ENCODE measurements at regions not wholly inside any gene's neighbourhood (a gene's known extent, or its start where the extent isn't known, plus 50 kb on each side); places are given as distances from the start of the nearest gene placed in this dataset.

DNA sequence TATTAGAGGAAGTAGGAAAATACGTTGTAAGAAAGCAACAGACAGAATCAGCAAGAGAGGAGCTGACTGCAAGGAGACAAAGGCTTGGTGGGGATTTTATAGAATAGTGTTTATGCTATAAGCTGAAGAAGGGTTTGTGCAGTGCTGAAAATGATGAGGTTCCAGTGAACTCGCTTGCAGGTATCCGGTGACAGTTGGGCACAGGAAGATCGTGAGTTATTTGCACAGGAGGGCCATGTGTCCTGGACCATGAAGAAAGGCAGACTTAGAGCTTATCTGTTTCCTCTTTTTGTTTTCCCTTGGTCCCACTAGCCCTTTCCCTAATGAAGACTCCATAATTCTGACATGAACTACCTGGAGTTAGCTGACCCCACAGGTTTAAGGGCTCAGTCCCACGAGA is 61.4 kb downstream of the NXNL2 start:
- H4K5ac ChIP-seq (ENCODE audit: low read length) = no peak overlapping the region
- H3K4me2 ChIP-seq (ENCODE audit: low read length) = no peak overlapping the region
- no peak overlapping the region for H3K27ac ChIP-seq (ENCODE audit: low read depth, low read length)
- no peak overlapping the region for H3K9ac ChIP-seq (ENCODE audit: low read length)
- H2BK5ac ChIP-seq (ENCODE audit: low read length) = no peak overlapping the region
- no peaks in the 10 kb centered on the region for H3K27me3 ChIP-seq (ENCODE audit: insufficient read depth, low read length, poor library complexity)
- no peaks in the 10 kb centered on the region for H3K79me1 ChIP-seq (ENCODE audit: low read length)
- H3K4ac ChIP-seq (ENCODE audit: low read depth, low read length) = no peak overlapping the region
- H3K36me3 ChIP-seq (ENCODE audit: control insufficient read depth, insufficient read depth, low read length) = no peaks in the 10 kb centered on the region
- no peak overlapping the region for H2BK15ac ChIP-seq (replicated peaks; ENCODE audit: low read depth)
- no peaks in the 10 kb centered on the region for H3K4me1 ChIP-seq (ENCODE audit: control insufficient read depth, low read depth, low read length)
- no peak for DNase-seq
- no peak overlapping the region for H4K8ac ChIP-seq (ENCODE audit: low read depth, low read length)
- H3K18ac ChIP-seq (ENCODE audit: low read length) = no peak overlapping the region
- no CpG with 5 or more reads among the region's 5 CpGs for WGBS (ENCODE audit: extremely low coverage, insufficient coverage, low lambda C conversion rate)
- no peak overlapping the region for H3K4me3 ChIP-seq (ENCODE audit: low read length)
- no peak overlapping the region for H3K56ac ChIP-seq (ENCODE audit: low read length)
- H2AK5ac ChIP-seq (ENCODE audit: low read length) = no peak overlapping the region
- H2BK120ac ChIP-seq (ENCODE audit: low read depth, low read length) = no peak overlapping the region
- H3K79me2 ChIP-seq (ENCODE audit: control insufficient read depth, insufficient read depth, low read length) = no peaks in the 10 kb centered on the region
- H3K23ac ChIP-seq (ENCODE audit: low read length) = no peak overlapping the region

GRCh38 chr9:88604836-88605511 is 70.0 kb downstream of the NXNL2 start:
- Histone ChIP-seq H3K27me3 (ENCODE audit: insufficient read depth, low read length, poor library complexity) (no peaks in the 10 kb centered on the region), H2BK5ac (ENCODE audit: low read length) (no peak overlapping the region), H4K5ac (ENCODE audit: low read length) (no peak overlapping the region), H3K4me2 (ENCODE audit: low read length) (no peak overlapping the region), H2BK120ac (ENCODE audit: low read depth, low read length) (no peak overlapping the region), H3K4me3 (ENCODE audit: low read length) (no peak overlapping the region), H3K4me1 (ENCODE audit: control insufficient read depth, low read depth, low read length) (no peaks in the 10 kb centered on the region), H3K9ac (ENCODE audit: low read length) (no peak overlapping the region), H3K79me1 (ENCODE audit: low read length) (no peaks in the 10 kb centered on the region), H3K4ac (ENCODE audit: low read depth, low read length) (no peak overlapping the region), H2AK5ac (ENCODE audit: low read length) (no peak overlapping the region), H3K18ac (ENCODE audit: low read length) (no peak overlapping the region), H4K8ac (ENCODE audit: low read depth, low read length) (no peak overlapping the region), H3K36me3 (ENCODE audit: control insufficient read depth, insufficient read depth, low read length) (no peaks in the 10 kb centered on the region), H3K79me2 (ENCODE audit: control insufficient read depth, insufficient read depth, low read length) (no peaks in the 10 kb centered on the region), H2BK15ac (replicated peaks; ENCODE audit: low read depth) (no peak overlapping the region), H3K27ac (ENCODE audit: low read depth, low read length) (no peak overlapping the region), H3K23ac (ENCODE audit: low read length) (no peak overlapping the region), H3K56ac (ENCODE audit: low read length) (no peak overlapping the region)
- DNase-seq = no peak
- WGBS (ENCODE audit: extremely low coverage, insufficient coverage, low lambda C conversion rate) = no CpG with 5 or more reads among the region's 3 CpGs

- Histone ChIP-seq H3K4ac (ENCODE audit: low read depth, low read length) (no peak overlapping the region), H3K4me3 (ENCODE audit: low read length) (no peak overlapping the region)
- no CpG with 5 or more reads among the region's 8 CpGs for WGBS (ENCODE audit: extremely low coverage, insufficient coverage, low lambda C conversion rate)
Observed at GRCh38 chr9:88605512-88606362, 70.8 kb downstream of the NXNL2 start.

DNA sequence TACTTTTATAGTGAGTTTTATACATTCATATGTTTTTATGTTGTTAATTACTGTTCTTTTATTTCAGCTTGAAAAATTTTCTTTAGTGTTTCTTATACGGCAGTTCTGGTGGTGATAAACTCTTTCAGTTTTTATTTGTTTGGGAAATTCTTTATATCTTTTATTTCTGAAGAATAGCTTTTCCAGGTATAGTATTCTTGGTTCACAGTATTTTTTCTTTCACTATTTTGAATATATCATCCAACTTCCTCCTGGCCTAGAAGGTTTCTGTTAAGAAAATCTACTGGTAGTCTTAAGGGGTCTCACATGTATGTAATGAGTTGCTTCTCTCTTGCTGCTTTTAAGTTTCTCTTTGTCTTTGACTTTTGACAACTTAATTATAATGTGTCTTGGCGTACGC is 79.4 kb downstream of the NXNL2 start:
- WGBS (ENCODE audit: extremely low coverage, insufficient coverage, low lambda C conversion rate) = no CpG with 5 or more reads among the region's 3 CpGs
- Histone ChIP-seq H4K8ac (ENCODE audit: low read depth, low read length) (no peak overlapping the region), H3K56ac (ENCODE audit: low read length) (no peak overlapping the region)

More at GRCh38 chr9:88605512-88606362, 70.8 kb downstream of the NXNL2 start:
- Histone ChIP-seq H2BK15ac (replicated peaks; ENCODE audit: low read depth) (no peak overlapping the region), H3K23ac (ENCODE audit: low read length) (no peak overlapping the region), H3K79me1 (ENCODE audit: low read length) (no peaks in the 10 kb centered on the region), H3K36me3 (ENCODE audit: control insufficient read depth, insufficient read depth, low read length) (no peaks in the 10 kb centered on the region), H3K18ac (ENCODE audit: low read length) (no peak overlapping the region), H3K79me2 (ENCODE audit: control insufficient read depth, insufficient read depth, low read length) (no peaks in the 10 kb centered on the region), H4K5ac (ENCODE audit: low read length) (no peak overlapping the region), H3K9ac (ENCODE audit: low read length) (no peak overlapping the region), H3K4me2 (ENCODE audit: low read length) (no peak overlapping the region), H2BK5ac (ENCODE audit: low read length) (no peak overlapping the region), H2AK5ac (ENCODE audit: low read length) (no peak overlapping the region), H3K56ac (ENCODE audit: low read length) (no peak overlapping the region), H3K27me3 (ENCODE audit: insufficient read depth, low read length, poor library complexity) (no peaks in the 10 kb centered on the region), H3K27ac (ENCODE audit: low read depth, low read length) (no peak overlapping the region), H4K8ac (ENCODE audit: low read depth, low read length) (no peak overlapping the region), H2BK120ac (ENCODE audit: low read depth, low read length) (no peak overlapping the region), H3K4me1 (ENCODE audit: control insufficient read depth, low read depth, low read length) (no peaks in the 10 kb centered on the region)
- DNase-seq = no peak

GRCh38 chr9:88623698-88624097 is 88.7 kb downstream of the NXNL2 start:
- Histone ChIP-seq H3K56ac (ENCODE audit: low read length) (no peak overlapping the region), H3K4me3 (ENCODE audit: low read length) (no peak overlapping the region), H3K18ac (ENCODE audit: low read length) (no peak overlapping the region), H4K8ac (ENCODE audit: low read depth, low read length) (no peak overlapping the region), H2BK15ac (replicated peaks; ENCODE audit: low read depth) (no peak overlapping the region), H3K9ac (ENCODE audit: low read length) (no peak overlapping the region), H3K4me1 (ENCODE audit: control insufficient read depth, low read depth, low read length) (no peaks in the 10 kb centered on the region), H2BK5ac (ENCODE audit: low read length) (no peak overlapping the region), H3K79me2 (ENCODE audit: control insufficient read depth, insufficient read depth, low read length) (no peaks in the 10 kb centered on the region), H4K5ac (ENCODE audit: low read length) (no peak overlapping the region), H3K79me1 (ENCODE audit: low read length) (no peaks in the 10 kb centered on the region), H3K23ac (ENCODE audit: low read length) (no peak overlapping the region), H3K4ac (ENCODE audit: low read depth, low read length) (no peak overlapping the region), H3K36me3 (ENCODE audit: control insufficient read depth, insufficient read depth, low read length) (no peaks in the 10 kb centered on the region), H3K27me3 (ENCODE audit: insufficient read depth, low read length, poor library complexity) (no peaks in the 10 kb centered on the region), H2BK120ac (ENCODE audit: low read depth, low read length) (no peak overlapping the region), H3K4me2 (ENCODE audit: low read length) (no peak overlapping the region), H2AK5ac (ENCODE audit: low read length) (no peak overlapping the region), H3K27ac (ENCODE audit: low read depth, low read length) (no peak overlapping the region)
- no peak for DNase-seq

More for the DNA sequence above, 79.4 kb downstream of the NXNL2 start:
- H3K23ac ChIP-seq (ENCODE audit: low read length) = no peak overlapping the region
- H3K27me3 ChIP-seq (ENCODE audit: insufficient read depth, low read length, poor library complexity) = no peaks in the 10 kb centered on the region
- no peak overlapping the region for H3K4me3 ChIP-seq (ENCODE audit: low read length)
- H3K4me1 ChIP-seq (ENCODE audit: control insufficient read depth, low read depth, low read length) = no peaks in the 10 kb centered on the region
- H2BK5ac ChIP-seq (ENCODE audit: low read length) = no peak overlapping the region
- H3K9ac ChIP-seq (ENCODE audit: low read length) = no peak overlapping the region
- no peak overlapping the region for H3K4me2 ChIP-seq (ENCODE audit: low read length)
- H3K4ac ChIP-seq (ENCODE audit: low read depth, low read length) = no peak overlapping the region
- no peak overlapping the region for H2AK5ac ChIP-seq (ENCODE audit: low read length)
- no peaks in the 10 kb centered on the region for H3K79me1 ChIP-seq (ENCODE audit: low read length)
- no peak overlapping the region for H2BK15ac ChIP-seq (replicated peaks; ENCODE audit: low read depth)
- H3K36me3 ChIP-seq (ENCODE audit: control insufficient read depth, insufficient read depth, low read length) = no peaks in the 10 kb centered on the region
- H4K5ac ChIP-seq (ENCODE audit: low read length) = no peak overlapping the region
- no peaks in the 10 kb centered on the region for H3K79me2 ChIP-seq (ENCODE audit: control insufficient read depth, insufficient read depth, low read length)
- DNase-seq = no peak
- H3K18ac ChIP-seq (ENCODE audit: low read length) = no peak overlapping the region
- no peak overlapping the region for H3K27ac ChIP-seq (ENCODE audit: low read depth, low read length)
- no peak overlapping the region for H2BK120ac ChIP-seq (ENCODE audit: low read depth, low read length)
